ENCODE measurements at regions not wholly inside any gene's neighbourhood (a gene's known extent, or its start where the extent isn't known, plus 50 kb on each side); places are given as distances from the start of the nearest gene placed in this dataset.

- Histone ChIP-seq H3K4me2 (replicated peaks; ENCODE audit: low read depth, low read length, poor library complexity, severe bottlenecking) (no peak overlapping the region), H3K79me2 (ENCODE audit: control insufficient read depth, insufficient read depth, low read length) (no peaks in the 10 kb centered on the region), H3K27ac (ENCODE audit: low read length in 2 of 2) (no peak overlapping the region), H3K4me1 (ENCODE audit: control insufficient read depth in 2 of 2, insufficient read depth in 2 of 2, low read length in 2 of 2) (no peaks in the 10 kb centered on the region), H3K27me3 (replicated peaks in 1 of 4; ENCODE audit: control extremely low read depth in 1 of 4, control insufficient read depth in 3 of 4, insufficient read depth in 4 of 4, low read length in 3 of 4) (no peaks in the 10 kb centered on the region), H3K4me3 (ENCODE audit: control extremely low read depth in 1 of 5, extremely low read depth in 1 of 5, insufficient read depth in 1 of 5, low read depth in 2 of 5, low read length in 4 of 5) (no peak overlapping the region), H3K9ac (ENCODE audit: low read length) (no peak overlapping the region), H3K9me3 (ENCODE audit: control extremely low read depth in 1 of 3, control insufficient read depth in 2 of 3, insufficient read depth in 1 of 3, low read length in 2 of 3) (no peaks in the 10 kb centered on the region), H3K36me3 (replicated peaks in 1 of 2; ENCODE audit: control extremely low read depth in 1 of 2, control insufficient read depth in 1 of 2, extremely low read depth in 1 of 2, insufficient read depth in 2 of 2, low read length in 1 of 2) (no peaks in the 10 kb centered on the region), H2AFZ (ENCODE audit: insufficient read depth, low read depth, low read length, poor library complexity, severe bottlenecking) (no peak overlapping the region), H4K20me1 (ENCODE audit: control insufficient read depth, insufficient read depth, low read length, poor library complexity, severe bottlenecking) (no peaks in the 10 kb centered on the region)
- ChIA-PET CTCF (interaction anchor here (1.0 to 1.6 kb wide), 2 partner anchors 19 to 22 kb away, joined by 3 to 8 read pairs; no protein-coding TSS in a partner anchor), POLR2A (no interaction called here)
- H3K9me3 Mint-ChIP-seq (ENCODE audit: insufficient read depth), result no peaks in the 10 kb centered on the region
- no peaks in the 10 kb centered on the region for H3K27me3 Mint-ChIP-seq
- DNase-seq (no peak), ATAC-seq (ENCODE audit: low read depth) (no peak)
- H3K4me3 Mint-ChIP-seq, result no peak overlapping the region
- intact Hi-C loops (cut with micrococcal nuclease), result no loop called here
- H3K27ac Mint-ChIP-seq, result no peak overlapping the region
- H3K4me1 Mint-ChIP-seq, result no peaks in the 10 kb centered on the region
- TF ChIP-seq CTCF (IDR thresholded peaks at IDR 0.05) (no peak), EZH2 (IDR thresholded peaks at IDR 0.05; ENCODE audit: borderline replicate concordance, insufficient read depth, low read depth, low read length, poor library complexity, severe bottlenecking) (no peak)
- WGBS (ENCODE audit: insufficient coverage), result 100% methylated on average over 1 of the region's 1 CpG
Observed at GRCh38 chr18:45231617-45232016, 383.7 kb upstream of the SLC14A2 start.

GRCh38 chr18:45232061-45232460 lies 383.2 kb upstream of the SLC14A2 start:
- ATAC-seq (ENCODE audit: low read depth), result no peak
- no peaks in the 10 kb centered on the region for H3K27me3 ChIP-seq (replicated peaks in 1 of 4; ENCODE audit: control extremely low read depth in 1 of 4, control insufficient read depth in 3 of 4, insufficient read depth in 4 of 4, low read length in 3 of 4)
- H3K4me1 Mint-ChIP-seq, result no peaks in the 10 kb centered on the region
- no peak for TF ChIP-seq CTCF (IDR thresholded peaks at IDR 0.05)
- TF ChIP-seq EZH2 (IDR thresholded peaks at IDR 0.05; ENCODE audit: borderline replicate concordance, insufficient read depth, low read depth, low read length, poor library complexity, severe bottlenecking), result no peak
- DNase-seq, result no peak
- POLR2A ChIA-PET, result no interaction called here
- H2AFZ ChIP-seq (ENCODE audit: insufficient read depth, low read depth, low read length, poor library complexity, severe bottlenecking), result no peak overlapping the region
- no peak overlapping the region for H3K27ac ChIP-seq (ENCODE audit: low read length in 2 of 2)
- H3K4me3 Mint-ChIP-seq, result no peak overlapping the region
- no peaks in the 10 kb centered on the region for H3K9me3 ChIP-seq (ENCODE audit: control extremely low read depth in 1 of 3, control insufficient read depth in 2 of 3, insufficient read depth in 1 of 3, low read length in 2 of 3)
- H3K79me2 ChIP-seq (ENCODE audit: control insufficient read depth, insufficient read depth, low read length), result no peaks in the 10 kb centered on the region
- H3K9me3 Mint-ChIP-seq (ENCODE audit: insufficient read depth), result no peaks in the 10 kb centered on the region
- no peaks in the 10 kb centered on the region for H3K4me1 ChIP-seq (ENCODE audit: control insufficient read depth in 2 of 2, insufficient read depth in 2 of 2, low read length in 2 of 2)
- no peak overlapping the region for H3K4me3 ChIP-seq (ENCODE audit: control extremely low read depth in 1 of 5, extremely low read depth in 1 of 5, insufficient read depth in 1 of 5, low read depth in 2 of 5, low read length in 4 of 5)
- H3K9ac ChIP-seq (ENCODE audit: low read length), result no peak overlapping the region
- intact Hi-C loops (cut with micrococcal nuclease), result no loop called here
- H3K27me3 Mint-ChIP-seq, result no peaks in the 10 kb centered on the region
- H3K4me2 ChIP-seq (replicated peaks; ENCODE audit: low read depth, low read length, poor library complexity, severe bottlenecking), result no peak overlapping the region
- no peaks in the 10 kb centered on the region for H4K20me1 ChIP-seq (ENCODE audit: control insufficient read depth, insufficient read depth, low read length, poor library complexity, severe bottlenecking)
- H3K27ac Mint-ChIP-seq, result no peak overlapping the region
- CTCF ChIA-PET, result no interaction called here
- no peaks in the 10 kb centered on the region for H3K36me3 ChIP-seq (replicated peaks in 1 of 2; ENCODE audit: control extremely low read depth in 1 of 2, control insufficient read depth in 1 of 2, extremely low read depth in 1 of 2, insufficient read depth in 2 of 2, low read length in 1 of 2)
- no CpG with 5 or more reads among the region's 2 CpGs for WGBS (ENCODE audit: insufficient coverage)
